HG03571 (cell line): ENCODE measurements at regions not wholly inside any gene's neighbourhood (a gene's known extent, or its start where the extent isn't known, plus 50 kb on each side); places are given as distances from the start of the nearest gene placed in this dataset.
"Not testable (repeated sequence)": the region's sequence is repeated elsewhere in the genome, so short reads cannot be mapped to it uniquely, and the experiment has no call there.

Experiments used
- ATAC-seq: cut with Tn5 transposase; IDR thresholded peaks from one replicate; pipeline ENCODE4 v1.9.1; 2021; ENCODE audit not compliant: unreplicated experiment

DNA sequence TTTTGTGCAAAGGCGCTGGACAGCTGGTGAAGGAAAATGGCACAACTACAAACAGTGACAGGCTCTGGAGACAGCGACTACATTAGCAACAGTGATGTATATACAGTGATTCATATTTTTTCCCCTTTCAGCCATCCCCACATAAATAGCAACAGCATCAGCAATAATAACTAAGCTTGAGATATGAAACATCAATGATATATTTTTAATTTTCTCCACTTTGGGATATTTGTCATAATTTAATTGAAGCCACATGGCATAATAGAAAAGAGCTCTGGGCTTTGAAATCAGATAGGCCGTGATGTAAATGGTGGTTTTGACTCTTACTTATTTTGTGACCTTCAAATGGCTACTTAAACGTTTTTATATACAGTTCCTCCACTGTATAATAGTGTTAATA, 764.3 kb upstream of the PRMT6 start:
- ATAC-seq, result no peak

DNA sequence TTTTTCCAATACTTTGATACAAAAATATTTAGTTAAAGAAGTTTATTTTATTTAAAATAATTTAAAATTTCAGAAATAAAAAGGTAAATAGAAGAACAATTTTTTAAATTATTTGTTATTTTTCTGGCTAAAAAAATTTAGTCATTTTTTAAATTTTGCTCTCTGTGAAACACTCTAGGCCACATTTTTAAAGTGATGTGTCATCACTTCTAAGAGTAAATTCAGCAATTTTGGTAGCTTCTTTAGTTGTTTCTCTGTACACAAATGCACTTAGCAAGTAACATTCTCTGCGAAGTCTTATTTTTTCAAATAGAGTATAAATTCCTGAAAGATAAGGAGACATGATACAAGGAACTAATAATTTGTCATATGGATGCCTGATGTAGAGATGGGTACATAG, 760.0 kb upstream of the PRMT6 start:
- no peak for ATAC-seq

DNA sequence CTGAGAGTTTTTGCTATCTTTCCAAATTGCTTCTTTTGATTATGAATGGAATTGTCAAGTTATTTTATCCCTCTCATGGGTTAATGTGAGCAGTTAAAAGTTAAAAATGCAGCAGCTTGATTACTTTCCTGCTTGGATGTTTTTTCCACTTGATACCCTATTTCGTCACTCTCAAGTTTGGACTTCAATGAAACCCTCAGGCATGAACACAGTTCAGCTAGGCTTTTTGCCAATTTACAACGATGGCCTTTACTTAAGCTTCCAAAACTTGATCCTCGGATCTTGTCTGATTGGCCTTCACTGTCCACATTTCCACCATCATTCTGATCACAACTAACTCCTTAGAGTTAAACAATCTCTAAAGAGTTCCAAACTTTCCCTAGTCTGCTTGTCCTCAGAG, 752.4 kb upstream of the PRMT6 start:
- ATAC-seq, result no peak

DNA sequence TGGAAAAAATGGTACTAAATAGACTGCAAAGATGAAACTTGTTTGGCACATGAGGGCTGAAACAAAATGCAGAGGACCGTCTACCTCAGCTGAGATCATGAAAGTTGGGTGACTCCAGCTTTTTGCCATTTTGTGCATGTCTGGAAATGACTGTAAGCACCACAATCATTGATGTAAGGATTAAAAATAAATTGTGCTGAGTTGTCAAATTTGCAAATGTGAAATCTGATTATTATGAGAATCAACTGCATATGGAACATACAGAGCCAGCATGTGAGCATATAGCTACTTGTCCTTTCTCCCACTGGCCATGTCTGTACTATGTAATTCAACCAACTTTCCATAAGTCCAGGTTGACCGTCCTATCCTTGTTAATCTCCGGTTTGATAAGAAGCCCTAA, 736.9 kb upstream of the PRMT6 start:
- no peak for ATAC-seq

DNA sequence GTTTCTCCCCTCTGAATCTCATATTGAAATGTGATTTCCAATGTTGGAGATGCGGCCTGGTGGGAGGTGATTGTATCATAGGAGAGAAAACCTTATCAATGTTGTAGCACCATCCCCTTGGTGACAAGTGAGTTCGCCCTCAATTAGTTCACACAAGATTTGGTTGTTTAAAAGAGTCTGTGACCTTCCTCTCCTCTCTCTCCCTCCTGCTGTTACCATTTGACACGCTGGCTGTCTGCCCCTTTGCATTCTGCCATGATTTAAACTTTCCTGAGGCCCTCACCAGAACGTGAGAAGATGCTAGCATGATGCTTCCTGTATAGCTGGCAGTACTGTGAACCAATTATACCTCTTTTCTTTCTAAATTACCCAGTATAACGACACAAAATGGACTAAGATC, 730.9 kb upstream of the PRMT6 start:
- no peak for ATAC-seq

DNA sequence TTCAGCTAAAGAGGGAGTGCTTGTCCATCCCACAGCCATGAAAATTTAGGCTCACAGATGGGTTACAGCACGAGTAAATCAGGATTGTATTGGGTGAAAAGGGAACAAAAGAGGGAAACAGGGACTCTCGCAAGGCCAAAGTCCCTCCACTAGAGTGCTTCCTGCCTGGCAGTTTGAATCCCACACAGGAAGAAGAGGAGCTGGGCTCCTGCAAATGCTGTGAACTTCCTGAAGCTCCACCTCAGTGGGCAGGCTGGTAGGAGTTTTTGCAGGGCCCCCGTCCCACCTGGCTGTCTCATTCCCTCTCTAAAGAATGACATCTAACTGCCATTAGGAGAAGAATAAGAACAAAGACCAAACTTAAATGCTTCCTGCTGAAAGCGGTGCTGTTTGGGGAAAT, 712.0 kb upstream of the PRMT6 start:
- ATAC-seq, result no peak

DNA sequence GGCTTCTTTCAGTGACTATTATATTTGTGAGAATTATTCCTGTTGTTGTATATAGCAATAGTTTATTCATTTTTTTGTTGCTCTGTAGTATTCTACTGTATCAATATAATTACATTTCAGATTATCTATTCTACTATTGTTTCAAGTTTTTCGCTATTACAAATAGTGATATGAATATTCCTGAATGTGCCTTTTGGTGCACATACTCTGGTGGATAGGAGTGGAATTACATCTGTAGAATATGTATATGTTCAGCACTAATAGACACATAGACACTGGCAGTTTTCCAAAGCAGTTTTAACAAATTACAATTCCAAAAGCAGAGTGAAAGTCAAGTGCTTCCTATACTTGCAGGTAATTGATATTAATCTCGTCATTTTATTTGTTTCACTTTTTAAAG, 696.2 kb upstream of the PRMT6 start:
- ATAC-seq, result no peak

DNA sequence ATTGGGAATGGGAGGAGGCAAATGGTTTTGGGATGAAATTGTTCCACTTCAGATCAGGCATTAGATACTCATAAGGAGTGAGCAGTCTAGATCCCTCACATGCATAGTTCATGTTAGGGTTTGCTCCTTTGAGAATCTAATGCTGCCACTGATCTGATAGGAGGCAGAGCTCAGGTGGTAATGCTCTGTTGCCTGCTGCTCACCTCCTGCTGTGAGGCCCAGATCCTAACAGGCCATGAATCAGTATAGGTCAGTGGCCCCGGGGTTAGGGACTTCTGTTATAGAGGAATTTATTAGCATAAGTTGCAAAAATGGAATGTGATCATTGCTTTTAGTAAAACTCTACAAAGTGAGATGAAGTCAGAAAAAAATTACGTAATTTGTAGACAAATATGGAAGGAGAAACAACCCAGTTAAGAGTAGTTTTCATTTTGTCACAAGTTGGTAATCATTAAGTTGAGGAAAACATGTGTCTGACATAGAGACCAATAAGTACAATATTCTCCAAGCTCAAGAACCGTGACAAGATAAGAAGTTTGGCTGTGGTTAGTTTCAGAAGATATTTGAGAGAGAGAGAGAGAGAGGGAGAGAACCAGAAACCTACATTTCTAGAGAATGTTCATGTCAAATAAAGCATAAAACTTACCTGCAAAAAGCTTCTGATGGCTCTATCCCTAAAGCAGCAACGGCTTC, 689.7 kb upstream of the PRMT6 start:
- ATAC-seq, result peak; percentile 57

DNA sequence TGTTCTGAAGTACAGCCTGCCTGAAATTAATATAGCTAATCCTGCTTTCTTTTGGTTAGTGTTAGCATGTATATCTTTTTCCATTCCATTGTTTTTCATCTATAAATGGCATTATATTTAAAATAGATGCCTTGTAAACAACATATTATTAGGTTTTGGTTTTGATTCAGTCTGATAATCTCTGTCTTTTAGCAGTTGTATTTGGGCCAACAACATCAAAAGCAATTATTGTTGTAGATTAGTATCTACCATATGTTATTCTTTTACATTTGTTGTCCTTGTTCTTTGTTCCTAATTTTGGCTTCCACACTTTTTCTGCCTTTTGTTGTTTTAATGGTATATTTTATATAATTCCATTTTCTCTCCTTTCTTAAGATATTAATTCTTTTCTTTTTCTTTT, 678.2 kb upstream of the PRMT6 start:
- ATAC-seq, result no peak

DNA sequence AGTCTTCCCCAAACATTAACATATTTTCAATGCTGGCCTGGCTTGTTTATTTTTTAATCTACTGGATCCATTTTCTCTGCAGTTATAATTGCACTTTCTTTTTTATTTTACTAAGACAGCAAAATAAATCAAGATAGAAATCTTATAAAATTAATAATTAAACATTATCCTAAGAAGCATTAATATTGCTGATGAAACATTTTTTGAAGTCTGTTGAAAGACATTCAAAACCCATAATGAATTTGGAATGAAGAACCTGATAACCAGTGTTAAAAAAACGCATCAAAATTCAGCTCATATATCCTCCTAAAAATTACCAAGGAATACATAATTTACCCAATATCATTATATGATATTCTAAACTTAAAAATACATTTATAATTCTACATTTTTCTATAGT, 675.7 kb upstream of the PRMT6 start:
- no peak for ATAC-seq

DNA sequence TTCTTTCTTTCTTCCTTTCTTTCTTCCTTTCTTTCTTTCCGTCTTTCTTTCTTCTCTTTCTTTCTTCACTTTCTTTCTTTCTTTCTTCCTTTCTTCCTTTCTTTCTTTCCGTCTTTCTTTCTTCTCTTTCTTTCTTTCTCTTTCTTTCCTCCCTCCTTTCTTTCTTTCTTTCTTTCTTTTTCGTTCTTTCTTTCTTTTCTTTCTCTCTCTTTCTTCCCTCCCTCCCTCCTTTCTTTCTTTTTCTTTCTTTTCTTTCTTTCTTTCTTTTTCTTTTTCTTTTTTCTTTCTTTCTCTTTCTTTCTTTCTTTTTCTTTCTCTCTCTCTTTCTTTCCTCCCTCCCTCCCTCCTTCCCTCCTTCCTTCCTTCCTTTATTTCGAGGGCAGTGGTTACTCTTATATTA, 667.3 kb upstream of the PRMT6 start:
- not testable (repeated sequence) for ATAC-seq

DNA sequence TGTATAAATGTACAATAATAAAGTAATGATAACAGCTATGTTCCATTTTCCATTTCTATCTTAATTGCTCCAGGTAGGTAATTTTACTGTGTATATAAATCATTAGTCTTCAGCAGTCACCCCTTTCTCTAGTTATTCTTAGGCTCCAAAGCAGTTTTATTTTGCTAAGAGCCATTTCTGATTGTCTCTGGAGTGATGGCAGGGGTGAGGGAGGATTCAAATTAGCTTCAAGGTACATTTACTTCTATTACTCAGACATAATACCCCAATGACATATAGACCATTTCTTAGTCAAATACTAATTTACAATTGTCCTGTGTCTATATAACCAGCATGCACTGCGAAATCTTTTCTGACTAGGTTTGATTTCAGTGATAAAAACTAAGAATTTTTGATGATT, 663.4 kb upstream of the PRMT6 start:
- no peak for ATAC-seq

DNA sequence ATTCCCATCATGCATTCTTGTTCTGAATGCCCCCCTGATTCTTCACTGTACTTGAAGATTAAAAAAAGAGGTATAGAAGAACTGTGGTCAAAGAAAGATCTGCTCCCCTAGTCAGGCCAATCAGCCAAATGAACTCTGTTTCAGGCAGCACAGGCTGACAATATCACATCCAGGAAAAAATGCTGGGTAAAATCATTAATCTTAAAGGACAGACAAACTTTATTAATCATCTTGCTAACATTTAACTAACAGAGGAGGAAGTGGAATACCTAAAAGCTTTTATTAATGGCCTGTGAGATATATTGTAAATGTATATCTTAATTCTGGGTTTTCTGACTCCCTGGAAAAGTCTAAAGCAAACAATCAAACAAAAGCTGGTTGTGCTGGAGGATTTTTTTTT, 660.5 kb upstream of the PRMT6 start:
- ATAC-seq, result no peak

DNA sequence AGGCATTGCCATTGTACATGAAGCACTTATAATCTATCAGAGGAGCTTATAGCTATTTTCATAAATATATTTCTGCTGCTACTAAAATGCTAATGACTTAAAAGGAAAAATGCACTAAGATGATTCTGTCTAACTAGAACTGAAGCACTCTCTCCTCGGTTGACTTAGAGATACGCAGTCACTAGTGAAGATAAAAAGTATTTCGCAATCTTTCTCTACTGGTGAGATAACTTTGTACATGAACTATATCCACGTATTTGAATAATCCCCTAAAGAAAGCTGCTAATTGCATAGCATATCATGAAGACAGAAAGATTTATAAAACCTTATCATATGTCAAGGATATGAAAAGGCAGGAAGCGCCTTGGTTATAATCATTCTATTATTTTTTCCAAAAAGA, 658.1 kb upstream of the PRMT6 start:
- no peak for ATAC-seq

DNA sequence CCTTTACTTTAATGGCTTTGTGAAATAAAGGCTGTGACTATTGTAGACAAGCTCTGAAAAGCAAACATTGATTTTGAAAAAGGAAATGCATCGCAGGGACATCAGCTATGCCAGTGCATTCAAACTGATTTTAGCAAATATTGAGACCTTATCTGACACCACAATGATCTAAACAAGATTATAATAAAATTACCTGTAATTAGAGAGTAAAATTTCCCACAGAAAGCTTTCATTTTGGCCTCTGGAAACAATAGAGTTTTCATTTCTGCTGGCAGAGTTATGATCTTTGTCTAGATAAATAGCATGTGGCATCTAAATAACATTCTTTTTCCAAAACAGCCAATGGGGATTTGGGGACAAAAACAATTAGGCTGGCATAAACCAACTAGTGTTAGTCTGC, 650.4 kb upstream of the PRMT6 start:
- ATAC-seq, result no peak

DNA sequence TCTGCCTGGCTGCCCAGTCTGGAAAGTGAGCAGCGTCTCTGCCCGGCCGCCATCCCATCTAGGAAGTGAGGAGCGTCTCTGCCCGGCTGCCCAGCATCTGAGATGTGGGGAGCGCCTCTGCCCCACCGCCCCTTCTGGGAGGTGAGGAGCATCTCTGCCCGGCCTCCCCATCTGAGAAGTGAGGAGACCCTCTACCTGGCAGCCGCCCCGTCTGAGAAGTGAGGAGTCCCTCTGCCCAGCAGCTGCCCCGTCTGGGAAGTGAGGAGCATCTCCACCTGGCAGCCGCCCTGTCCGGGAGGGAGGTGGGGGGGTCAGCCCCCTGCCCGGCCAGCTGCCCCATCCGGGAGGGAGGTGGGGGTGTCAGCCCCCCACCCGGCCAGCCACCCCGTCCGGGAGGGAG, 644.2 kb upstream of the PRMT6 start:
- ATAC-seq, result not testable (repeated sequence)

DNA sequence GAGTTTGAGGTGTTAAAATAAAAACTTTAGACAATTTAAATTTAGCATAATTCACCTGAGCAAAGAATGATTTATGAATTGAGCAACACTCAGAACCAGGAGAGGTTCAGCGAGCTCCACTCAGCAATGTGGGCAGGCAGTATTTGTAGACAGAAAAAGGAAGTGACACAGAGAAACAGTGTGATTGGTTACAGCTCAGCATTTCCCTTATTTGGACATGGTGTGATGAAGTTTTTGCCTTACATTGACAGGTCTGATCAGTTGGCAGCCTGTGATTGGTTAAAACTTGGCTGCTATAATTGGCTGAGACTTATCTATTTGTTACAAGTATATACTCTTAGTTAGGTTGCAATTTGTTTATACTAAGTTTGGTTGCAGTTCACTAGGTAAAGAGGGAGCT, 621.2 kb upstream of the PRMT6 start:
- no peak for ATAC-seq

DNA sequence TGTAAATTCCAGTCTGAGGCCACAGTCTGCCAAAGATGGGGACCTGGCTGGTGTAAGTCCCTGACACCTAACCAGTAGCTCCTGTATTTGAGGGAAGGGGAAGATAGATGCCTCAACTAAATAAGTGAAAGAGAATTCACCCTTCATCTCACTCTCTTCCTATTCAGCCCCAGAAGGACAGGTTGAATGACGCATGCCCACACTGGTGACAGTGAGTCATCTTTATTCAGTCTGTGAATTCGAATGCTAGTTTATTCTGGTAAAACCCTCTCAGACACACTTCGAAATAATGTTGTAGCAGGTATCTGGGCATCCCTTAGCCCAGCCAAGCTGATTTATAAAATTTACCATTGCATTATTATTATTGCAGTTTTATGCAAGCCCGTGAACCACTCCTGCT, 617.0 kb upstream of the PRMT6 start:
- ATAC-seq, result no peak

DNA sequence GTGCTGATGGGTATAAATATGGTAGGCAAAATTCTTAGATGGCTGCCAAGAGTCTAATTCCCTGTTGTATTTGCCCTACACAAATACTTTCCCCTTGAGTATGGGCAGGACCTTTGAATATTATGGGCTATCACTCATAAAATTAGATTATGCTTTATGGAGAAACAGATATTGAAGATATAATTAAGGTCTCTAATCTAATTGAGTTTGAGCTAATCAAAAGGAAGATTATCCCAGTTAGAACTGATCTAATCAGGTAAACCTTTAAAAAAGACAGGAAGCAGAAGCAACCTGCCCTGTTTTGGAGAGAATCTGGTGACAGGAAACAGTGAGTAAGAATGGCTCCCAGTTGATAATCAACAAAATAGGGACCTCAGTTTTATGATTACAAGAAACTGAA, 609.0 kb upstream of the PRMT6 start:
- no peak for ATAC-seq

DNA sequence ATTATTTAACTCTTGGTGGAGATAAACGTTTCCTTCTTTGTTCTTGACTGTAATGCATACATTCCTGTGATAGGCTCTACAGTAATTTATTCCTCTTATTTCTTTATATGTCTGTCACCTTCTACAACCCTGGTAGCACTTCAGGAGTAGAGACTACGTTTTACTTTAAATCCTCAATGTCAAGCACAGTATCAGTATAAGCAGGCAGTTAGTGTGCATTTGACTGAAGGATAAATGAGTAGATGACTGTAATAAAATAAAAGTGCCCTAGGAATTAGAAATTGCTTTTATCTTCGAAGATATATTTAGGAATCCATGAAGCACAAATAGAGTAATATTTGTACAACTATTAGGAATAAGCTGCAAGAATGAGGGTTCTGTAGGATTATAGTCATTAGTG, 599.6 kb upstream of the PRMT6 start:
- no peak for ATAC-seq

DNA sequence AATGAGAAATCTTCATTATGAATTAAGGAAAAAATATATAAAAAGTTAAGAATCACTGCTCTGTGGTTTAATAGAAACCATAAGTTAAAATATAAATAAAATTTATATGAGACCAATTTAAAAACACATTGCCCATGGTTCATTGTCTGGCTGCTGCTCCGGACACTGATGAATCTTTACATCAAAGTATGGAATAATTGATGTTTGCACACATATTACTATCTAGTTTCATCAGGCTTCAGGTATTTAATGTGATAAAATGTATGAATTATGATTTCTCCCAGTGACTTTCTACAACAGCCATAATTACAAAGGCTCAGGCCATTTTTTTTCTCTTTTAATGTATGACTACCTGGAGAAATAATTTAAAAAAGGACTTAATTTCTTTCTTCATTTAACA, 599.1 kb upstream of the PRMT6 start:
- no peak for ATAC-seq

DNA sequence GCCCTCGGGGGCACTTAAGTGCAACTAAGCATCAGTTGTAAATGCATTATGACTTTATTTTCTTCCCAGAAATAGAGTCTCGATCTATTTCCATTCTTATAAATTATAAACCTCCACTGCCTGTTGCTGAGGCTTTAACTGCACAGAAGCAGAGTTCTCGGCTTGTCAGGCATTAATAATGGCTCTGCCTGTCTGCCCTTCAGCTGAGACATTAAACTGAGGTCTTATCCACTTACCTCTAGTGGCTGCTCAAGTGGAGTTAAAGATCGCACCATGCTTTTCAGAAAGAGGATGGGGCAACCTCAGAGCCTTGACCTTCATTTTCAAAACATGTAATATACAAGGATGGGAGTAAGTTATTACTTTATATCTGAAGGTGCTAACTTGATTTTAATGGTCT, 597.6 kb upstream of the PRMT6 start:
- no peak for ATAC-seq

DNA sequence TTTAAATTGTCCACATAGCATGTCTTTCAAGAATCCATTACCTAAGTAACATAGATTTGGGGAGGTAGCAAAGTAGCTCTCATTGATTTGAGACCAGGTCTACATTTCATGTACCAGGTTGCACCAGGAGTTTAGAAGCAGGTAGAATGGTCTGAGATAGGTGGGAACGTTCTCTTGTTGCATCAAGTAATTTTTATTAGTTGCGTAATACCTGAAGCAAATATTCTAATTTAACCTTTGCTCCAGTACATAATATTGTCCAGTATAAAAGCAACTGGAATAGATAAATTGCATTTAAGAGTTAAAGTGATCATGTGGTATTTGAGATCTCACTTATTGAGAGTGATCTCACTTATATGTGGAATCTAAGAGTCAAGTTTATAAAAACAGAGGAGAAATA, 597.1 kb upstream of the PRMT6 start:
- ATAC-seq, result no peak

DNA sequence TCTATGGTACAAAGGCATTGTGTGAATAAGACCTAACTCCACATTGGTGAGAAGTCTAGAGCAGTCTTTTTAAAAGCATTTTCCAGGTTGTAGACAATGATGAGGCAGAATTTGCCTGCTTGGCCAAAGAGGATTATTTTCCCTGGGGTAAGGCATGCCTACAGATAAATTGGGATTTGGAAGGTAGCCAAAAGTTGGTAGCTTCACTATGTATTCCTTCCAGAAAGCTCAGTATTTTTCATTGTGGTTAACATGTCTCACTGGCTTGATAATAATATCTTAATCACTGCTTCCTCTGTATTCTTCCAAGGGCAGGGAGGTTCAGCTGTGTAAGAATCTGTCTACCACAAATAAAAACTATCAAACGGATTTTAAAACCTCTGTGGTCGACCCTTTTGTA, 590.8 kb upstream of the PRMT6 start:
- no peak for ATAC-seq
